ELF-1 (cell line): ENCODE measurements at regions not wholly inside any gene's neighbourhood (a gene's known extent, or its start where the extent isn't known, plus 50 kb on each side); places are given as distances from the start of the nearest gene placed in this dataset.

Experiments used
- DNase-seq: peaks from one replicate; pipeline ENCODE4 v3.0.0-alpha.2; 2016; ENCODE audit warnings: low read depth, low spot score

DNA sequence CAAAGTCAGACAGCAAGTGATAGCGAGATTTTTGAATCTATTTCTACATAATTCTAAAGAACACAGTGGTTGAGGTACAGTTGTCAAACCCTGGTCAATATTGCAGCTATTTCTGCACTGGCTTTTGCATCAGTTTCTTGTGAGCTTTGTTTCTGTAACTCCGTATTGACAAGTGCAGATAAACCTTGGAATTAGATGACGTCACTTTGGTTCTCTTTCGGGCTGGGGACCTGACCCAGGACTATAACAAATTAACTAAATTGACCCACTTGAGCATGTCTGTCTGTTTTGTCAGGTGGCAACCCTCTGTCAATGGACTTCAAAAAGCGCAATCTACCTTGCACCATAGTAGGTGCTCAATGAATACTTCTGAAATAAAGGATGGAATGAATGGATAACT is 418.4 kb upstream of the SGCD start:
- no peak for DNase-seq

DNA sequence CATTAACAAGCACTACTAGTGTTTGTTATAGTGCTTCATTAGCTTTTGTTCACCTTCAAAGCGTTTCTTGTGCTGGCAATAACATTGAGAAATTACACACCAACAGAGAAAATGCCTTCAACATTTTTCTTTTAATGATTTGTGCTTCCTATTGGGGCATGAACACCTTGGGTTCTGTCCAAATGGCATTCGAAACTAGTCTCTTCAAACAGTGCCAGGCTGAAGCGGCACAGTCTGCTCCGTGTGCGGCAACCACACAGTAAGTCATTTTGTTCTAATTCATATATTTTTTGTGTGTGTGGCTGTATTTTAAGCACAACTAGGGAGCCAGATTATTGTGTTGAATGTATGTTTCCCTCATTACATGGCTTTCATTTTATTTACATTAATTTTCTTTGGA is 414.7 kb upstream of the SGCD start:
- DNase-seq: no peak

DNA sequence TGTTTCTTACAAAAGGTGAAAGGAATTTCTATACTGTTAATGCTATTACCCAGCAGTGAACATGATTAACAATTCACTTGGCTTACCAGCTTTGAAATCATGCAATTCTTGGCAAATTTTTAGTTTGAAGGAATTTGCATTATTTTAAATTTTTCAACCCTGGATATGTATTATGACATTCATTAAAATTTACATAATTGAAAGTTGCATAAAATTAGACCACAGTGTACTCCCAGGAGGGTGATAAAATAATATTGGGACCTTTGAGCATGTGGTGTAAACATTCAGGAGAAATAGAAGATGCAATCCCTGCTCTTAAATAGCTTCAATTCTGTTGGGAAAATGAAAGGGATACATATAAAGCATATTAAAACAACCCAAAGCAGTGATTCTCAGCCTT is 412.2 kb upstream of the SGCD start:
- no peak for DNase-seq

DNA sequence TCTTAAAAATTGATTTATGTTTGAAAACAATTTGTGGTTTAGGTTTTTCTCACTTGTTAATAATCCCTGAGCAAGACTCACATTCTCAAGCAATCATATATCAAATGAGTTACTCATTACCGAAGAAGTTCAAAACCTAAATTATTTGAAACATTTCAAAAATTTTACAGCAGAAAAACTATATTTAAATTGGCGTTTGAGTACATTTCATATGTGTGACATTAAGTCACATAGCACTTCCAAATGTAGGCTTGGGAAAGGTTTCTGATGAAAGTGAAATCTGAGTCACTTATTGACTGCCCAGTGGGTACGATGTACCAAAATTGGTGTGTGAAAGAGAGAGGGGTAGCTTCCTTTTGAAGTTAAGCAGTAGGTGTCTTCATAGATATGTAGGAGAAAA is 411.4 kb upstream of the SGCD start:
- no peak for DNase-seq

DNA sequence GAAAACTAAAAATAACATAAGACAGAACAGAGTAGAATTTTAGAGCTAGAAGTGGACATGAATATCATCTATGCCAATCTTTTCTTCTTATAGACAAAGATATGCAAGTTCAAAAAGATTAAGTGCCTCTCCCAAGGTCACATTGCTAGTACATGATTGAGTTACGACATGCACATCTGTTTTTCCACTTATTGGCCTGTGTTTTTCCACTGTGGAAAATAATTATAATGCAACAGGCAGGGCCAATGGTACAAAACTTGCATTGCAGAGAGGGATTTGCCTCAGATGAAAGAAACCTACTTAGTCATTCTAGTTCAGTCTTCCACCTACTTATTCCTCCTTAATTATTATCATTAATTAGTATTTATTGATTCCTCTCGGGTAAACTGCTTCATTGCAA is 407.8 kb upstream of the SGCD start:
- DNase-seq: no peak

DNA sequence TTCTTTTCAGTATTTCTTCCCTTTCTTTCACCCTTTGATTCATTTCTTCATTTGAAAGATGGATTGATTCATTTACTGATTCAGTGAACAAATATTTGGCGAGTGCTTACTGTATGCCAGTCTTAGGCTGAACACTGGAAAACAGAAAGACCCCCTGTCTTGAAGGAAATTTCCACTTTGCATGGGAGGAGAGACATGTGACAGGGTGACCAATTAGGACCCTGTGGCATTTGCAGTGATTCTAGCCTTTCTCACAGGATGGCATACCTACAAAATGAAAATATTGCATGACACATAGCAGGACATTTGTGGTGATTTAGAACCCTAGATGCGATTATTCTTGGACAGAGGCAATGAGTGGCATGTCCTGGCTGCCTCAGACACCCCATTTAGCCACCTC is 407.2 kb upstream of the SGCD start:
- DNase-seq: no peak

DNA sequence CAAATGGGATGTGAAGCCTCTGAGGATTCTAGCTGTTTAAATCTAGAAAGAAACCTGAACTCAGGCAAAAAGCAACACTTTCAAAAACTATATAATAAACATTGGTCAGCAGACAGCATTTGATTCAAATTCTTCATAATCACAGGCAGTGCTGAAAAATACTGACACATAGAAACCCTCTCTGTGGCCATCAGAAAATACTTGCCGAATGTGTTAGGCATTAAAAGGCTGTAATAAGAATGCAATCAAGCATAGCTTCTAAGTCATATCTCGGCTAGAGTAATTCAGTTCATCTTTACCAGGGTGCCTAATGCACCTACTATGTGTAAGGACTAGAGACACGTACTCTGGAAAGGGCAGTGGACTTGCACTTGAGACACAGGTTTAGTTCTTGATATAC is 405.3 kb upstream of the SGCD start:
- DNase-seq: no peak

DNA sequence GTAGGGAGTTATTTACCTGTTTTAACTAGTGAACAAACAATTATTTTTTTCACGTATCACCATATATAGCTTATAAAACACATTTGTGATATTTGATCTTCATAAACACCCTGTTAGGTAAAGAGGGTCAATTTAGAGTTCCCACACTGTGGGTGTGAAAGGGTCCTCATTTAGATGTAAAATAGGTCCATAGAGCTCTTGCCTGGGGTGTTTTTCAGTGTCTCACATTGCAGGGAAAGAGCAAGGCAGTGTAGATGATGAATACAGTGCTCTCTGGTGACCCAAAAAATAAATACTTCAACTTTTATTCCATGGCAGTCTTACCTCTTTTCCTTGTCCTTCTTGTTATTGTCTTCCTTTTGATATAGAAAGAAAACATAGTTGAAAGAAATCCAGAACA is 403.2 kb upstream of the SGCD start:
- DNase-seq: no peak

DNA sequence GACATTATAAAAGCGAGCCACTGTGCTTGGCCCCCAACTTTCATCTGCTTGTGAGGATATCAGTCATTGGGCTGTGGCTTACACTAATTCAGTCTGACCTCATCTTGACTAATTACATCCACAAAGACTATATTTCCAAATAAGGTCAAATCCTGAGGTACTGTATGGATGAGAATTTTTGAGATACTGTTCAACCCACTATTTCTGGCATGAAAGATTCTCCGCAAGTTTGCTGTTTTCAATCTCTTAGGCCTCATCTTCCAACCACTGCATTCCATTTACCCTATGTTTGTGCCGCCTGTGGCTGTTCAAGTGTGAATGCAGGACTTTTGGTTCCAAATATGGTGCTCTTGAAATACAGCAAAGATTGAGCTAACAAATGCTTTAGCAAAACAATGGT is 400.9 kb upstream of the SGCD start:
- DNase-seq: no peak

DNA sequence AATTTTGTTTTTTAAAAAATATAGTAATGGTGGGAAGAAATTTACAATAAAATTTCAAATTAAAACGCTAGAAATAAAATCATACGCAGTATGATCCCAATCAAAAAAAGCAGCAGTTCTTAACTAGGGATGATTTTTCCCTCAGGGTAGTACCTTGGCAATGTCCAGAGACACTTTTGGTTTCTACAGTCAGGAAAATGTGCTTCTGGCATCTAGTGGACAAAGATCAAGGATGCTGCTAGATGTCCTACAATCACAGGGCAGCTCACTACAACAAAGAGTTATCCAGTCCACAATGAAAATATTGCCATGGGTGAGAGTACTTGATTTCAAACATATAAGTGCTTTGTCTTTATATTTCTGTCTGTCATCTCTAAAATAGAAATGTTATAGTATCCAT is 400.2 kb upstream of the SGCD start:
- DNase-seq: no peak

DNA sequence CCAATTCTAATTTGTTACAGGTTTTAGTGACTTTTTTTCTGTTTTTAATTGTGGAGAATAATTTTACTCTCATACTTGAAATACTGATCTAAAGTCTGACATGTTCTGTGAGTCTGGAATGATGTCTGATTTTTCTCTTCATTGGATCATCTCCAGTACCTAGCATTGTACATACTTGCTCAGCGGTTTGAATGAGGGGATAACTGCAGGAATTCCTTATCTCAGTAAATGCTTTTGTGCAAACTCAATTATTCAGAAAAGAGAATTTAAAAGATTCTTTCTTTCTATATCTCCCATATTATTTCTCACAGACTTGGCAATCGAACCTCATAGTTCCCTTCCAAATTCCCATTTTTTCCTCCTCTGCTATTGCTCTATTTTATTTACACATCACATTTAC is 397.9 kb upstream of the SGCD start:
- no peak for DNase-seq

DNA sequence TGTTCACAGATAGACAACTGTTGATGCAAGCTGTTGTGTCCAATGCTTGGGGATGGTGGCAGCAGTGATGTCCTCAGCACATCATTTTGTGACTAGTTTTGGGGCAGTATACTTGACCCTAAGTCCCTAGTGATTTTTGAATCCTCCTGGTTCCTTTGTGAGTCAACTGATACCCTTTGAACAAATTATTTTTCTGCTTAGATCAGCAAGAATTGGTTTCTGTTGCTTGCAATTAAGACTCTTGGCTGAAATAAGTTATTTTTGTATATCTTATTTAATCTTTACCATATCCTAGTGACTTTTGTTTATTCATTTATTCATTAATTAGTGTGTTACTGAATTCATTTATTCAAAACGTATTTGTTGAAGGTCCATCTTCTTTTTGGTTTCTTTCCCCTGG is 392.0 kb upstream of the SGCD start:
- no peak for DNase-seq

DNA sequence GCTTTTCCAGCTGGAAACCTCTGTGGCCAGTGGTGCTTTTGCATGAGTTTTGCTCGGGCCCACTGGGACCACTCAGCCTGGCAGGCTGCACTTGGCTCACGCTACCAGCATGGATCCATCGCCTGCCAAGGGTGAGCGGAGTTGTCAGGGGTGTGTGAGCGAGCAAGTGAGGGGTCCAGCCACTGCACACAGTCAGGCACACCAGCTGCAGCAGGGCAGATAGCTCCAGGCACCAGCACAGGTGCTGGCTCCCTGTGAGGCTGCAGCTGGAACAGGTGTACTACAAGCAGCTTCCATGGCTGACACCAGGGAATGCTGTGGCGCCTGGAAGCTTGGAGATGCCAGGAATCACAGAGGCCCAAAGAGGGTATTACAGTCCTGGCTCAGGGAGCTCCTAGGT is 391.2 kb upstream of the SGCD start:
- no peak for DNase-seq

DNA sequence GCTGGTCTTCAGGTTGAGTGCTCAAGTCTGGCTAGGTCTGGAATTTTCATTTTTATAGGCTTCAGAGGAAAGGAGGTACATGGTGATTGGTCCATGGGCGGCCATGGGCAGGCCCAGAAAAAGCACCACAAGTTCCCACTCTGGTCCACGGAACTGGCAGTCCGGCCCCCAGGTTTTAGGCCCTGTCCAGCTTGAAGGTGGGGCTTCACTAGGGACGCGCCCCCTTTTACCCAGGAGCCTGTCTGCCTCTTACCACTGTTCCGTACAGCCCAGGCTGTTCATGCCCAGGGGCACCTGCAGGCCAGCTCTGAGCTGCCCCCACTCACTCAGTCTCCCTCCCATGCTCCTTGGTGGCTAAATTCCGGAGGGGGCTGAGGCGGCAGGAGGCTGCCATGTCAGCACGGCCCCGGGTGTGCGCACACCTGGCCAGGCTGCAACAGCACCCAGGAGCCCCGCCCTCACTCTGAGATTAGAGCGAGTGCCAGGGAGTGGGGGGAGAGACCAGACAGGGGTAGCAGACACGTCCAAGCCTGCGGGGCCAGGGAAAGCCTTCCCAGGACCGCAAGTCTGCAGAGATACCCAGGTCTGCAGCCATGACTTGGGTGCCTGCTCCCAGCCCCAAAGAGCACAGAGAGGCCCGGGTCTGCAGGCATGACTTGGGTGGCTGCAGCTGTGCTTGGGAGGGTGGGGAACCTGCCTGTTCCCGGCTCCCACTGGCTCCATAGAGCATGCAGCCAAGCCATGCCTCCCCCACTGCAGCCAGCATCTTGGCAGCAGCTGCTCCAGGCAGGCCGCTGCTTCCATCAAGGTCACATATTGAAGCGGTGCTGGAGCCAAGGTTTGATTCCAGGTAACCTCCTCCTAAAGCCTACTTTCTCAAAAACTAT is 390.2 kb upstream of the SGCD start:
- no peak for DNase-seq

DNA sequence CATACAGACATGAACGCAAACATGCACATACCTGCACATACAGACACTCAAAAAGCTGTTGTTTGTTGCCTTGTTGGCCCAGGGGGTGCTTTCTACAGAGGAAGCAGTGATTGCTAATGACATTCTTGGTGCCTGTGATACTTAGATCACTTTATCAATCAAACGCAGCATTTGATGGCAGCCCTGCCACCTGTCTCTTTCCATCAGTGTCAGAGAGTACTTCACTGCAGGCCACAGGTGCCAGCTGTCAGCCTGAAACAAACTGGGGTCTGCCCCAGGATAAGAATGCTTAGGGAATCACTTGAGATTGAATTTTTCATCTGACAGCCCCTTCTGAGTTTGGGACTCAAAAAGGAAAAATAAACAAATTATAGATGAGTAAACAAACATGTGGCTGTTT is 388.9 kb upstream of the SGCD start:
- DNase-seq: no peak

DNA sequence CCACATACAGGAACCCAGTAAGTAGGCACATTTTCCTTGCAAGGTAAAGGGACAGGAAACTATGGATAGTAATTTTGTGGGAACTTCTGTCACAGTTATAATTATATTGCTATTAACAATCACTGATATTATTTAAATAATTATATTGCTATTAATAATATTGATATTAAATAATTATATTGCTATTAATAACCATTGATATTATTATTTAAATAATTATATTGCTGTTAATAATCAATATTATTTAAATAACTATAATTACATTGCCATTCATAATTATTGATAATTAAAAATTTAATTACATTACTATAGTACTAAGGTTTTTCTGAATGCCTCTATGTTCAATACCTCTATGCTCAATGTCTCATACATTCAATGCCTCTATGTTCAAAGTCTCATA is 385.6 kb upstream of the SGCD start:
- DNase-seq: no peak

DNA sequence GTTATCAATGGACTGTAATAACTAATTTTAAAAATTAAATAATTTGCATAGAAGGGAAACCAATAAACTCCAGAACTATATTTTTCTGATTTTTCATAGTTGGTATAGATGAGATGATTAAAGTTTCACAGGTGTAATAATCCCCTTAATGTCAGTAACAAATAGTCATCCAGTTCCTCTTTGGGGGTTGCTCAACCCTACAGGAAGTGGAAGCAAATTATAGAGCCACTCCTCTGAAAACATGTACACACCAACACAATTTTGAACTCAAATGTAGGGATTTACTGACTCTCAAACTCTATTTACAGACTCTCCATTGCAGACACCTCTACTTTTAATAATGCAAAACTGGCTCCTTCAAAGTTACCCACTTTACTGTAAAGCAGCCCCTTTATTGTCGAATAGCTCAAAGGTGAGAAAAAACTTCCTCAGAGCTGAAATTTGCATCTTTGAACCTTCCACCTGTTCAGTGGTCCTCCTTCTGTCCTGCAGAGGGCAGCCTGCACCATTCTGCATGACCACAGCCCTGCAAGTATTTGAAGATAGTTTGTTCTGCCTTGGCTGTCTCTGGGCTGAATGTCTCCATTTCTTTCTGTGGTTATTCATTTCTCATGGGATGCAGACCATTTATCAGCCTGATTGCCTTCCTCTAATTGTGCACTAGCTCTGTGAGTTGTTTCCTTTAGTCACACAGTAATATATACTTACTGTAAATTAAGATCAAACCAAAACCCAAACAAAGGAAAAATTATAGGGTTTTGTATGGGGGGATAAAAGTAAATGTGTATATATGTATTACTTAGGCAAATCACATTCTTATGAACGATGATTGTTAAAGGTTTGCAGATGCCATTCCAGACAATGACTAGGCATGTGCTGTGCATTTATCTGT is 383.2 kb upstream of the SGCD start:
- peak; percentile 30 for DNase-seq

DNA sequence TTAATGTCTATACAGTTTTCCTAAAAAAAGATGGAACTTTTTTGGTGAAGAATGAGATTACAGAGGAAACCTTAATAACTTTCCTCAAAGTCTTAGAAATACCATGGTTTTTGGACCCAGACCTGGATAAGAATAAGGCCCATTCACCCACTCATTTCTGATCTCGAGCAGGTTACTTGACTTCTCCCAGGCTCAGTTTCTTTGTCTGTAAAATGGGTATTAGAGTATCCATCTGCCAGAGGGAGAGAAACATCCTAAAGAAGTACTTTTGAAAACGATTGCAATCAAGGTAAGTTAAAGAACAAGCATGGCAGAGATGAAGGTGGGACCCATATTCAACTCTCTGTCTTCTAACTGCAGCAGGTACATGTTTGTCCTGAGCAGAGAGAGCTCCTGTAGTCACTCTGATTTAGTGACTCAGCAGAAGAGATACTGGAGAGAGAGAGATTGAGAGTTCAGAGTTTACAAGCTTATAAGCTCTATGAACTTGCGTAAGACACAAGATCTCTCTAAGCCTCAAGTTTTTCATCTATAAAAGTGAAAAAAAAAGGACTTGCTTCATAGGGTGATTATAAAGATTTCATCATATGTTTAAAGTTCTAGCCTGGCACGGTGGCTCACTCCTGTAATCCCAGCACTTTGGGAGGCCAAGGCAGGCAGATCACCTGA is 379.4 kb upstream of the SGCD start:
- no peak for DNase-seq

DNA sequence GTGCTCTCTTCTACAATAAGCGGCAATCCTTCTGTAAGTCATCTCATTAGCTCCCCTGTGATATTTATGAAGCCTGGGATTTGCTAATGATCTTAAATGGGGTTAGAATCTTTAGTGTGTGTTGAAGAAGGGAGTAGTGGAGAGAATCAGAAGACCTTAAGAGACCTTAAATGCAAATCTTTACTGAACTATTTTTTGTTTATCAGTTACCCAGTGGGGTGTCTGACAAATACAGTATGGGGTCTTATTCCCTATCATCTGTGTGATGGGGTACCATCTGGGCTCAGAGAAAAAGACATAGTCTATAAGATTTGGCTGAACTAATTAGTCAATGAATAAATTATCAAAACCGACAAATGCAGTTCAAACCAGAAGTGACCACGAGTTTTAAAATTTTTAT is 378.4 kb upstream of the SGCD start:
- DNase-seq: no peak

DNA sequence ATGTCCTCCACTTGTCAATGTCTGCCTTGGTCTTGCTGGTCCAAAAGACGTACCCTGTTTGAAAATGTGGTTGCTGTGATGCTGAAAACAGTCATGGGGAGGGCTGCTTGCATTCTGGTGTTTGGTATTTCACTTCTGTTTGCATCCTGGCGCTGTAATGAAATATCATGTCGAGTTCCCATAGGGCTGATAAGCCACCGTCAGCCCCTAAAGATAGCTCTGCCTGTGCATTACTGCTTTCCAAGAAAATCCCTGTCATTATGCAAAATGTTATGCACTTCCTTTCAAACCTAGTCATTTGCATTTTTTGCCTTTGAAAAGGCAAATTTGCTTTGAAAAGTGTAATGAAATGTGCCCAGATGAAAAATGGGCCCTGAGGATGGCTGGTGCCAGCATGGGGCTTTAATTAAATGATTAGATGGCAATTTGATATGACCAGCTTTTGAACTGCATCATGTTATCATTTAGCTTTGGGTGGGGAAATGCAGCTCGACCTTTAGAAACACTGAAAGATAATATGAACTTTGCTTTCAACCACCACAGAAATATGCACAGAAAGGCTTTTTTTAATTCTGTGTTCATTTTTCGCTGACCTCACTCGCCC is 374.4 kb upstream of the SGCD start:
- DNase-seq: no peak

DNA sequence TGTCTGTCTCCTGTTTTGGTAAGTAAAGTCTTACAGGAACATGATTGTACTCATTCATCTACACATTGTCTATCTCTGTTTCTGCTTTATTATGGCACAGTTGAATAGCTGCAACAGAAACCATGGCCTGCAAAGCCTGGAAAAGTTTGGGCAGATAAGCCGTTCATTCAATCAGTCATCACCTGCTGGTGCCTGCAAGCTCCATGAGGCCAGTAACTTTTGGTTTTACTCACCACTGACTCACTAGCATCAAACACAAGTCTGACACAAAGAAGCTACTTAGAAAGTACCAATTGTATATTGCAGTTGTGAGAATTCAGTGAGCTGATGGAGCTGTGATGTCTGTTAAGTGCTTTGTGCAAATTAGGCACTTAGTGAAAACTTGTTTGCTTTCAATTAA is 373.6 kb upstream of the SGCD start:
- DNase-seq: no peak
